ENCODE measurements at regions not wholly inside any gene's neighbourhood (a gene's known extent, or its start where the extent isn't known, plus 50 kb on each side); places are given as distances from the start of the nearest gene placed in this dataset.

DNA sequence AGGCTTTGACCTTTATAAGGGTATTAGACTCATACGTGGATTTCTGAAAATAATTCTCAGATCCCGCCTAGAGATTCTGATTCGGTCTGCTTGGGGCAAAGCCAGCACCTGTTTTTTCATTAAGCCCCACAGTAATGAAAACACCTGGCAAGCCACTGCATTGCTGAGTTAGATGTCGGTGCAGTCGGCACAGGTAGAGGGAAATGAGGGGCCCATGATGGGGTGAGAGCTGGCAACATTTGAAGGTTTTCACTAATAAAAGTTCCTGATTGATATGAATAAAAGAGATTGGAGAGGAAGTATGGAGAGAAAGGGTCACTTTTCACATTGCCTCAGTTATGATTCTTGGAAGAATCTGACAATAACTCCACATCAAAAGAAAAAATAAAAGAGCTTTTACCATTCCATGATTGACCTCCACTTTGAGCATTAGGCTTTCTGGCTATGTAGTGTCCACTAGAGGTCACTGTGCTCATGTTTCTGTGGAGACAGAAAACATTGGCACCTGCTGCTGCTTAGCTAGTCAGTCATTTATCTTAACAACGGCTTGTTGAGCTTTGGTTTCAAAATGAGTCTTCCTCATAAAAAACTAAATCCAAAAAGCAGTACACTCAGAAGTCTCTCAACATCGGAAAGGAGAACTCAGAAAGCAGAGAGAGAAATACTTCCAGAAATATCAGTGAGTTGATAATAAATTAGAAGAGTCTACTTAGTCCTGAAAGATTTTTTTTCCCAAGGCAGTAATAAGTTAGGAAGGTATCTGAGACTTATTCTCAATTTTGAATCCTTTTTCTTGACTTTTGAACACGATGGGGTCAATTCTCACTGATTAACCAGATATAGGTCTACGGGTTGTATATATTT, 53.3 kb upstream of the KLHL31 start:
- peak; percentile 59 for DNase-seq

DNA sequence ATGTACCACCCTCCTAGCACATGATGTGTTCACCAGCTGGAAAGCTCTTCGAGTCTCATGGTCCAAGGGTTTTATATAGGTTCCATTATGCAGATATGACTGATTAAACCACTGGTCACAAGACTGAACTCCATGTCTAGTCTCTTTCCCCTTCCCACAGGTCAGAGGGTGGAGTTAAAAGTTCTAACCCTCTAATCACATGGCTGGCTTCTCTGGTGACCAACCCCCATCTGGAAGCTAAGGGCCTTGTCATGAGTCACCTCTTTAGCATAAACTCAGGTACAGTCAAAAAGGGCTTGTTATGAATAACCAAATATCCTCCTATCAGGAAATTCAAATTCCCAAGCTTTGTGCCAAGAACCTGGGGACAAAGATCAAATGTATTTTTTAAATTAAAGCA, 52.0 kb upstream of the KLHL31 start:
- DNase-seq = no peak
- H3K4me3 ChIP-seq (ENCODE audit: insufficient read depth, low read depth, low read length) = no peak overlapping the region
- no peaks in the 10 kb centered on the region for H3K27me3 ChIP-seq (ENCODE audit: control insufficient read depth, insufficient read depth, low read length)
- no peaks in the 10 kb centered on the region for H3K36me3 ChIP-seq (replicated peaks; ENCODE audit: control insufficient read depth, insufficient read depth, low read length)

More for the DNA sequence above, 53.3 kb upstream of the KLHL31 start:
- H3K36me3 ChIP-seq (replicated peaks; ENCODE audit: control insufficient read depth, insufficient read depth, low read length) = no peaks in the 10 kb centered on the region
- H3K4me3 ChIP-seq (ENCODE audit: insufficient read depth, low read depth, low read length) = no peak overlapping the region
- H3K27me3 ChIP-seq (ENCODE audit: control insufficient read depth, insufficient read depth, low read length) = no peaks in the 10 kb centered on the region

DNA sequence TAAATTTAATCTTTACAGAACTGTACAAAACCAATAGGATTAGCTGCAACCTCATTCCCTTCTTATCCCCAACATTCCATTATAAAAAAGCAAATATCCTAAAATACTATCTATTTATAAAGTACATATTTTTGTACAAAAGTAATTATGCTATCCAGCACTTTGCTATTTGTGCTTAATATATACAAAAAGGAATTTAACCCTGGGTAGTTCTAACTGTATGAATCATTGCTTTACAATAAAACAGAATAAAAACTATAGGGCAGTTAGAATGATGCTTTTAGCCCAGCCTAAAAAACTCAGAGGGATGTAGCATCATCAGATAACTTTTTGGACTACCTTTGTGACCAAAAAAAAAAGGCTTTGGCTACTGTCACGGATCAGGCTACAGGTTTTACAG, 49.9 kb upstream of the KLHL31 start:
- H3K27me3 ChIP-seq (ENCODE audit: control insufficient read depth, insufficient read depth, low read length) = no peaks in the 10 kb centered on the region
- H3K4me3 ChIP-seq (ENCODE audit: insufficient read depth, low read depth, low read length) = no peak overlapping the region
- DNase-seq = no peak
- H3K36me3 ChIP-seq (replicated peaks; ENCODE audit: control insufficient read depth, insufficient read depth, low read length) = no peaks in the 10 kb centered on the region

Measured in H7 (cell line).